ENCODE measurements at regions not wholly inside any gene's neighbourhood (a gene's known extent, or its start where the extent isn't known, plus 50 kb on each side); places are given as distances from the start of the nearest gene placed in this dataset.

DNA sequence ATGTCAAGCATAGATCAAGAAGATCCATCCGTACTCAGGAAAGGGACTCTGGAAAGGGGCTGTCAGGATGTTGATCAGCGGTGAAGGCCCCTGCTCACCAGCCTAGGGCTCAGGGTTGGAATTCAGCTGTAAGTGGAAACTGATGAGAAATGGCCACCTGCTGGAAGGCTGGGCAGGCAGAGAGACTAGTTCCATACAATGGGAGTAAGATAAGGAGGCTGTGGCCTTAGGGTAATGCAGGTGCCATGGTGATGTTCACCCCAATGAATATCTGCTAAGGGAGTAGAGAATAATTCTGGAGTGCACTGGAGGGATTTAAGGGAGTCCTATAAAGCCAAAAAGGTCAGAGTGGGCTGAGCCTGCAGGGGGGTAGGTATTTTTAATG is 256.6 kb downstream of the CYRIA start:
- no peaks in the 10 kb centered on the region for H3K36me3 ChIP-seq (ENCODE audit: insufficient read depth, low read length)
- H4K20me1 ChIP-seq (ENCODE audit: insufficient read depth, low read length): no peaks in the 10 kb centered on the region
- H3K79me2 ChIP-seq (ENCODE audit: insufficient read depth, low read length): no peaks in the 10 kb centered on the region
- H3K27me3 ChIP-seq (ENCODE audit: insufficient read depth, low read length): no peaks in the 10 kb centered on the region
- H3K4me1 ChIP-seq (ENCODE audit: insufficient read depth, low read length, severe bottlenecking): no peaks in the 10 kb centered on the region
- no peak for TF ChIP-seq EZH2 (IDR thresholded peaks at IDR 0.05; ENCODE audit: borderline replicate concordance, low read length)
- TF ChIP-seq, protein P1, sequence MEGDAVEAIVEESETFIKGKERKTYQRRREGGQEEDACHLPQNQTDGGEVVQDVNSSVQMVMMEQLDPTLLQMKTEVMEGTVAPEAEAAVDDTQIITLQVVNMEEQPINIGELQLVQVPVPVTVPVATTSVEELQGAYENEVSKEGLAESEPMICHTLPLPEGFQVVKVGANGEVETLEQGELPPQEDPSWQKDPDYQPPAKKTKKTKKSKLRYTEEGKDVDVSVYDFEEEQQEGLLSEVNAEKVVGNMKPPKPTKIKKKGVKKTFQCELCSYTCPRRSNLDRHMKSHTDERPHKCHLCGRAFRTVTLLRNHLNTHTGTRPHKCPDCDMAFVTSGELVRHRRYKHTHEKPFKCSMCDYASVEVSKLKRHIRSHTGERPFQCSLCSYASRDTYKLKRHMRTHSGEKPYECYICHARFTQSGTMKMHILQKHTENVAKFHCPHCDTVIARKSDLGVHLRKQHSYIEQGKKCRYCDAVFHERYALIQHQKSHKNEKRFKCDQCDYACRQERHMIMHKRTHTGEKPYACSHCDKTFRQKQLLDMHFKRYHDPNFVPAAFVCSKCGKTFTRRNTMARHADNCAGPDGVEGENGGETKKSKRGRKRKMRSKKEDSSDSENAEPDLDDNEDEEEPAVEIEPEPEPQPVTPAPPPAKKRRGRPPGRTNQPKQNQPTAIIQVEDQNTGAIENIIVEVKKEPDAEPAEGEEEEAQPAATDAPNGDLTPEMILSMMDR (IDR thresholded peaks at IDR 0.05; ENCODE audit: low read length): no peak
- H3F3A ChIP-seq (ENCODE audit: insufficient read depth, low read length): no peaks in the 10 kb centered on the region
- no peaks in the 10 kb centered on the region for H3K9me3 ChIP-seq (ENCODE audit: low read length)
- H3K4me3 ChIP-seq (ENCODE audit: low read depth, low read length, poor library complexity, severe bottlenecking): no peak overlapping the region
- no peak overlapping the region for H3K27ac ChIP-seq (ENCODE audit: low read depth, low read length, poor library complexity, severe bottlenecking)
- H3K9me2 ChIP-seq (ENCODE audit: low read depth, low read length): no peaks in the 10 kb centered on the region
- no peak overlapping the region for H2AFZ ChIP-seq (ENCODE audit: low read length)
- H3K4me2 ChIP-seq (ENCODE audit: low read length): no peak overlapping the region
- H3K9ac ChIP-seq (ENCODE audit: low read length): no peak overlapping the region

DNA sequence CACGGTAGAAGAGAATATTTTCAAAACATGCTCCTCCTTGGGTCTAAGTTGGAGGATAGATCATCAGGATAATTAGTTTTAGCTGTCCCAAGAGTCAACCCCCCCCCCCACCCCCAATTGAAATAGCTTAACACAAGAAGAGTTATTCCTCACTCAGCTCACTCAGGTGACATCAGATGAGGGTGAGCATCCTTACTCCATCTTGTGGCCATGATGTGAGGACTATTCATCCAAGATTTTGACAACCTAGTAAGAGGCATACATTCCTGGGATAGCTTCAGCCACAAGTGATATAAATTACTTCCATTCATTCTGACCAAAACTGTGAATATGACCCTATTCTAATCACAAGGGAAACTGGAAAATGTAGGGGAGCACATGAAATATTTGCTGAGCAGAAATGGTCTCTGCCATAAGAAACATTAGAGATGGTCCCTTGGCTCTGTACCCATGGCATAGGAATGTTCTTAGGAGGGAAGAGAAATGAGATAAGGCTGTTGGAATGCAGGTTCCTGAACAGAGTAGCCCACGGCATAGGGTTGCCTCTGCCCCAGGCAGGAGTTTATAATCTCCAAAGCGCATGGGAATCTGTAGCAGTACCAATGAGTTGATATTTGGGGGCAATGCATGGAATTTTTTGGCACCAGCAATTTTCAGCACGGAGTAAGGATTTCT is 257.2 kb downstream of the CYRIA start:
- no peaks in the 10 kb centered on the region for H3F3A ChIP-seq (ENCODE audit: insufficient read depth, low read length)
- H3K9ac ChIP-seq (ENCODE audit: low read length): no peak overlapping the region
- no peaks in the 10 kb centered on the region for H4K20me1 ChIP-seq (ENCODE audit: insufficient read depth, low read length)
- no peaks in the 10 kb centered on the region for H3K79me2 ChIP-seq (ENCODE audit: insufficient read depth, low read length)
- H3K4me3 ChIP-seq (ENCODE audit: low read depth, low read length, poor library complexity, severe bottlenecking): no peak overlapping the region
- H3K4me2 ChIP-seq (ENCODE audit: low read length): no peak overlapping the region
- no peak overlapping the region for H3K27ac ChIP-seq (ENCODE audit: low read depth, low read length, poor library complexity, severe bottlenecking)
- H2AFZ ChIP-seq (ENCODE audit: low read length): no peak overlapping the region
- no peaks in the 10 kb centered on the region for H3K4me1 ChIP-seq (ENCODE audit: insufficient read depth, low read length, severe bottlenecking)
- H3K27me3 ChIP-seq (ENCODE audit: insufficient read depth, low read length): no peaks in the 10 kb centered on the region
- H3K9me3 ChIP-seq (ENCODE audit: low read length): no peaks in the 10 kb centered on the region
- TF ChIP-seq EZH2 (IDR thresholded peaks at IDR 0.05; ENCODE audit: borderline replicate concordance, low read length): no peak
- TF ChIP-seq, protein P1 (IDR thresholded peaks at IDR 0.05; ENCODE audit: low read length): no peak
- H3K36me3 ChIP-seq (ENCODE audit: insufficient read depth, low read length): no peaks in the 10 kb centered on the region
- no peaks in the 10 kb centered on the region for H3K9me2 ChIP-seq (ENCODE audit: low read depth, low read length)

DNA sequence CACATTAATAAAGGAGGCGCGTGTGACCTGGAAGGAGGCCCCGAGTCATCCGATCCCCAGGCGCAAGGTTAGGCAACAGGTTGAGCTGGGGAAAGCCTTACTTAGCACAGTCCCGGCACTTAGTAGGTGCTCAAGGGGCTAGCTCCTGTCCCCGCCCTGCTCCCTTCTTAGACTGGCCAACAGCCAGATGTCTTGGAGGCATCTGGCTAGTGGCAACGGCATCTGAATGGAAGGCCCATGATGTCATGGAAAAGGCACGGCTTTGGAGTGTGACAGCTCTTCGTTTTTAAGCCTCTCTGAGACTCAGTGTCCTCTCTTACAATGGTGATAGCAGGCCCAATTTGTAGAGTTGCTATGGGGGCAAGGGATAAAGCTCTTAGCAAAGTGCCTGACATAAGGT is 258.3 kb downstream of the CYRIA start:
- Histone ChIP-seq H2AFZ (ENCODE audit: low read length) (no peak overlapping the region), H3K27ac (ENCODE audit: low read depth, low read length, poor library complexity, severe bottlenecking) (no peak overlapping the region), H3K4me2 (ENCODE audit: low read length) (no peak overlapping the region), H3K36me3 (ENCODE audit: insufficient read depth, low read length) (no peaks in the 10 kb centered on the region), H3K27me3 (ENCODE audit: insufficient read depth, low read length) (no peaks in the 10 kb centered on the region), H3K9me2 (ENCODE audit: low read depth, low read length) (no peaks in the 10 kb centered on the region), H3K79me2 (ENCODE audit: insufficient read depth, low read length) (no peaks in the 10 kb centered on the region), H4K20me1 (ENCODE audit: insufficient read depth, low read length) (no peaks in the 10 kb centered on the region), H3K9ac (ENCODE audit: low read length) (no peak overlapping the region), H3K4me1 (ENCODE audit: insufficient read depth, low read length, severe bottlenecking) (no peaks in the 10 kb centered on the region), H3K4me3 (ENCODE audit: low read depth, low read length, poor library complexity, severe bottlenecking) (no peak overlapping the region), H3F3A (ENCODE audit: insufficient read depth, low read length) (no peaks in the 10 kb centered on the region), H3K9me3 (ENCODE audit: low read length) (no peaks in the 10 kb centered on the region)
- TF ChIP-seq EZH2 (IDR thresholded peaks at IDR 0.05; ENCODE audit: borderline replicate concordance, low read length): no peak
- TF ChIP-seq, protein P1 (IDR thresholded peaks at IDR 0.05; ENCODE audit: low read length): no peak
